CD14-positive monocyte (primary cell): ENCODE measurements at regions not wholly inside any gene's neighbourhood (a gene's known extent, or its start where the extent isn't known, plus 50 kb on each side); places are given as distances from the start of the nearest gene placed in this dataset.

Source experiments
- DNase-seq, 3 donors: peaks; one replicate each; pipeline ENCODE4 v3.0.0-alpha.2; 2011 to 2022
- H2AFZ ChIP-seq: 2 replicates; pipeline ENCODE4 v1.6.0; 2012; ENCODE audit warnings: mild to moderate bottlenecking, low read depth, low read length, inconsistent platforms; ENCODE audit not compliant: insufficient read depth, poor library complexity, severe bottlenecking
- H3K27ac ChIP-seq, 2 donors: 1 replicate in 1 of 2; 2 replicates in 1 of 2; pipeline ENCODE4 v1.5.1; 2012 to 2013; ENCODE audit warnings: low read length in 2 of 2, control low read depth in 1 of 2, inconsistent platforms in 1 of 2, low read depth in 1 of 2, mild to moderate bottlenecking in 1 of 2
- H3K27me3 ChIP-seq, 2 donors: one replicate each; pipeline versions ENCODE4 v1.6.0 to v1.6.1; 2011 to 2013; ENCODE audit warnings: low read length in 2 of 2; ENCODE audit not compliant: control insufficient read depth in 2 of 2, insufficient read depth in 2 of 2
- H3K36me3 ChIP-seq, 2 donors: replicated peaks in 1 of 2; 1 replicate in 1 of 2; 2 replicates in 1 of 2; pipeline versions ENCODE4 v1.5.1 to v1.6.1; 2012 to 2013; ENCODE audit warnings: low read length in 2 of 2, control low read depth in 1 of 2, inconsistent platforms in 1 of 2, mild to moderate bottlenecking in 1 of 2; ENCODE audit not compliant: insufficient read depth in 2 of 2, control insufficient read depth in 1 of 2
- H3K4me1 ChIP-seq, 2 donors: 1 replicate in 1 of 2; 2 replicates in 1 of 2; pipeline versions ENCODE4 v1.5.1 to v1.6.1; 2012 to 2013; ENCODE audit warnings: low read length in 2 of 2, control low read depth in 1 of 2, inconsistent platforms in 1 of 2, mild to moderate bottlenecking in 1 of 2, moderate library complexity in 1 of 2; ENCODE audit not compliant: insufficient read depth in 2 of 2, control insufficient read depth in 1 of 2
- H3K4me2 ChIP-seq: replicated peaks from 2 replicates; pipeline ENCODE3; 2012; ENCODE audit warnings: low read length, moderate library complexity, mild to moderate bottlenecking; ENCODE audit not compliant: poor library complexity, severe bottlenecking; ENCODE audit errors: extremely low read depth
- H3K4me3 ChIP-seq, 3 experiments: fragments of 200-600 bp in 1 of 3; sonication (generic) in 1 of 3; replicated peaks in 1 of 3; 1 replicate in 2 of 3; 2 replicates in 1 of 3; pipeline ENCODE4 v1.5.1; 2011 to 2013; ENCODE audit warnings: low read length in 3 of 3, mild to moderate bottlenecking in 3 of 3, control low read depth in 2 of 3, low read depth in 2 of 3, inconsistent platforms in 1 of 3, moderate library complexity in 1 of 3
- H3K79me2 ChIP-seq: 2 replicates; pipeline ENCODE4 v1.6.0; 2012; ENCODE audit warnings: mild to moderate bottlenecking, control low read depth, inconsistent platforms, low read length, moderate library complexity; ENCODE audit not compliant: insufficient read depth
- H3K9ac ChIP-seq: 2 replicates; pipeline ENCODE4 v1.6.0; 2017; ENCODE audit warnings: low read length, mild to moderate bottlenecking; ENCODE audit not compliant: insufficient read depth, poor library complexity, severe bottlenecking
- H3K9me3 ChIP-seq, 2 donors: replicated peaks in 1 of 2; 1 replicate in 1 of 2; 2 replicates in 1 of 2; pipeline versions ENCODE4 v1.5.1 to v1.6.1; 2012 to 2013; ENCODE audit warnings: low read length in 2 of 2, control low read depth in 1 of 2; ENCODE audit not compliant: control insufficient read depth in 1 of 2, insufficient read depth in 1 of 2
- H4K20me1 ChIP-seq: 2 replicates; pipeline ENCODE4 v1.6.0; 2012; ENCODE audit warnings: mild to moderate bottlenecking, low read length, control low read depth, moderate library complexity; ENCODE audit not compliant: insufficient read depth
- H3K27ac Mint-ChIP-seq, 7 donors: one replicate each; pipeline ENCODE4 v1.8.0; 2020; ENCODE audit warnings: mild to moderate bottlenecking in 7 of 7, mixed read lengths in 7 of 7, moderate library complexity in 6 of 7, inconsistent platforms in 2 of 7
- H3K27me3 Mint-ChIP-seq, 3 donors: one replicate each; pipeline ENCODE4 v1.8.0; 2021 to 2022; ENCODE audit warnings: low read depth in 3 of 3, mild to moderate bottlenecking in 3 of 3, mixed read lengths in 3 of 3, moderate library complexity in 3 of 3, inconsistent platforms in 1 of 3
- H3K36me3 Mint-ChIP-seq, 2 donors: one replicate each; pipeline ENCODE4 v1.8.0; 2020; ENCODE audit warnings: mixed read lengths in 2 of 2, inconsistent platforms in 1 of 2, mild to moderate bottlenecking in 1 of 2
- H3K4me1 Mint-ChIP-seq: one replicate; pipeline ENCODE4 v1.8.0; 2020; ENCODE audit warnings: mild to moderate bottlenecking, mixed read lengths
- H3K4me3 Mint-ChIP-seq, 2 donors: one replicate each; pipeline ENCODE4 v1.8.0; 2020; ENCODE audit warnings: mild to moderate bottlenecking in 2 of 2, mixed read lengths in 2 of 2, moderate library complexity in 1 of 2
- H3K9me3 Mint-ChIP-seq, 7 donors: one replicate each; pipeline ENCODE4 v1.8.0; 2020 to 2022; ENCODE audit warnings: mixed read lengths in 7 of 7, mild to moderate bottlenecking in 6 of 7, moderate library complexity in 6 of 7, inconsistent platforms in 2 of 7
- CTCF ChIP-seq: fragments of 200-600 bp; IDR thresholded peaks from one replicate; pipeline ENCODE4 v1.8.0; 2022; ENCODE audit warnings: antibody characterized with exemption, mild to moderate bottlenecking
- WGBS: methylation state at CpG from one replicate; pipeline ENCODE4 v1.1.5; 2013; ENCODE audit warnings: missing lambda C conversion rate; ENCODE audit not compliant: insufficient coverage; 5-methylcytosine and 5-hydroxymethylcytosine counted together
- intact Hi-C, 2 donors: fragments of 100-400 bp; cut with micrococcal nuclease; formaldehyde crosslinking; loops; one replicate each; pipeline versions ENCODE4 v1.15.0 to v1.15.1; 2023

GRCh38 chr6:77383026-77383425 lies 80.3 kb downstream of the HTR1B start:
- Mint-ChIP-seq H3K27ac (no peak overlapping the region), H3K27me3 (no peaks in the 10 kb centered on the region), H3K4me3 (no peak overlapping the region), H3K36me3 (no peaks in the 10 kb centered on the region), H3K9me3 (peaks cover 0 to 10% (median 3%) of the 10 kb centered on the region in 7 donors), H3K4me1 (no peaks in the 10 kb centered on the region)
- WGBS, result 78% methylated on average over 2 of the region's 2 CpGs
- H3K4me2 ChIP-seq, result no peak overlapping the region
- intact Hi-C loops, result no loop called here
- TF ChIP-seq CTCF, result no peak
- no peaks in the 10 kb centered on the region for H3K36me3 ChIP-seq
- no peak overlapping the region for H3K9ac ChIP-seq
- no peaks in the 10 kb centered on the region for H3K79me2 ChIP-seq
- H2AFZ ChIP-seq, result no peak overlapping the region
- H3K27ac ChIP-seq, result no peak overlapping the region
- peaks cover 0 to 10% of the 10 kb centered on the region in 2 donors for H3K9me3 ChIP-seq
- H3K4me1 ChIP-seq, result no peaks in the 10 kb centered on the region
- DNase-seq, result no peak
- no peak overlapping the region for H3K4me3 ChIP-seq
- H3K27me3 ChIP-seq, result no peaks in the 10 kb centered on the region
- H4K20me1 ChIP-seq, result no peaks in the 10 kb centered on the region

GRCh38 chr6:77373955-77374354 lies 89.3 kb downstream of the HTR1B start:
- WGBS, result 18% methylated on average over 3 of the region's 3 CpGs
- no peaks in the 10 kb centered on the region for H3K79me2 ChIP-seq
- H3K4me3 Mint-ChIP-seq, result no peak overlapping the region
- H3K27me3 ChIP-seq, result no peaks in the 10 kb centered on the region
- intact Hi-C loops, result no loop called here
- TF ChIP-seq CTCF, result no peak
- no peak overlapping the region for H3K27ac Mint-ChIP-seq
- H3K4me1 Mint-ChIP-seq, result peaks cover 4% of the 10 kb centered on the region
- H3K27ac ChIP-seq, result no peak overlapping the region
- peaks cover 0 to 11% (median 7%) of the 10 kb centered on the region in 7 donors for H3K9me3 Mint-ChIP-seq
- peaks cover 0 to 2% of the 10 kb centered on the region in 2 donors for H3K9me3 ChIP-seq
- H3K36me3 ChIP-seq, result no peaks in the 10 kb centered on the region
- DNase-seq, result no peak
- H3K4me3 ChIP-seq, result no peak overlapping the region
- H2AFZ ChIP-seq, result no peak overlapping the region
- no peaks in the 10 kb centered on the region for H3K4me1 ChIP-seq
- H3K36me3 Mint-ChIP-seq, result no peaks in the 10 kb centered on the region
- no peak overlapping the region for H3K4me2 ChIP-seq
- no peaks in the 10 kb centered on the region for H3K27me3 Mint-ChIP-seq
- H3K9ac ChIP-seq, result no peak overlapping the region
- H4K20me1 ChIP-seq, result no peaks in the 10 kb centered on the region
